ENCODE measurements at regions not wholly inside any gene's neighbourhood (a gene's known extent, or its start where the extent isn't known, plus 50 kb on each side); places are given as distances from the start of the nearest gene placed in this dataset.

DNA sequence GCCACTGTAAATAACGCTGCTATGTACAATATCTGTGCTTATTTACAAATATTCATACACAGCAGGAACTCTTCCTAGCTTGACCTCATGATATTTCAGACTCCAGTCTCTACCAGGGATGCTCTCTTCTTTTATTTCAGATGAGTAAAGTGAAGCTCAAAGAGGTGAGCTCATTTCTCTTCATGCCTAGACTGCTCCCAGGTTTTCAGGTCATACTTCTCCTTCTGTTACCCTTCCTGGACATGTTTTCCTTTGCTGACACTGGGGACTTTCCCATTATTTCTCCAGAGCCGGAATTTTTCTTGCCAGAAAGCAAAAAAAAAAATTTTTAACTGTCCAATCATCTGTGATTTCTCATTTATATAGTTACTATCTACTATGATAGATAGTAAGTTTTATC is 147.2 kb upstream of the DST start:
- TF ChIP-seq ZSCAN20 (CRISPR knock-in tag; IDR thresholded peaks at IDR 0.05) (no peak), POLR2A (IDR thresholded peaks at IDR 0.05; ENCODE audit: low read length) (no peak), CTCF (IDR thresholded peaks at IDR 0.05) (no peak), MYC (IDR thresholded peaks at IDR 0.05; ENCODE audit: borderline replicate concordance, low read length) (no peak)
